ENCODE measurements at regions not wholly inside any gene's neighbourhood (a gene's known extent, or its start where the extent isn't known, plus 50 kb on each side); places are given as distances from the start of the nearest gene placed in this dataset.

- TF ChIP-seq EZH2 (IDR thresholded peaks at IDR 0.05; ENCODE audit: insufficient read depth, poor library complexity, severe bottlenecking) (no peak), EZH2phosphoT487 (IDR thresholded peaks at IDR 0.05; ENCODE audit: insufficient read depth, low read depth) (no peak)
Measured at GRCh38 chr9:99509065-99509745, 287.1 kb downstream of the SEC61B start.
